Duodenal mucosa (tissue), 2 donors: ENCODE measurements at regions not wholly inside any gene's neighbourhood (a gene's known extent, or its start where the extent isn't known, plus 50 kb on each side); places are given as distances from the start of the nearest gene placed in this dataset.

ENCODE experiments used
- H3K27ac ChIP-seq: one replicate; pipeline ENCODE4 v1.7.0; 2013; ENCODE audit warnings: low read depth, low read length
- H3K27me3 ChIP-seq, 2 donors: one replicate each; pipeline ENCODE4 v1.7.0; 2013; ENCODE audit warnings: low read length in 2 of 2, control low read depth in 1 of 2; ENCODE audit not compliant: insufficient read depth in 2 of 2, control insufficient read depth in 1 of 2
- H3K36me3 ChIP-seq, 2 donors: one replicate each; pipeline ENCODE4 v1.7.0; 2013; ENCODE audit warnings: low read length in 2 of 2, control low read depth in 1 of 2; ENCODE audit not compliant: insufficient read depth in 2 of 2, control insufficient read depth in 1 of 2
- H3K4me1 ChIP-seq, 2 donors: one replicate each; pipeline ENCODE4 v1.7.0; 2013; ENCODE audit warnings: low read length in 2 of 2, control low read depth in 1 of 2; ENCODE audit not compliant: insufficient read depth in 2 of 2, control insufficient read depth in 1 of 2
- H3K4me3 ChIP-seq, 2 donors: one replicate each; pipeline ENCODE4 v1.7.0; 2013; ENCODE audit warnings: low read length in 2 of 2, low read depth in 1 of 2
- H3K9ac ChIP-seq, 2 donors: one replicate each; pipeline ENCODE4 v1.7.0; 2013; ENCODE audit warnings: low read length in 2 of 2, low read depth in 1 of 2
- H3K9me3 ChIP-seq, 2 donors: one replicate each; pipeline ENCODE4 v1.7.0; 2013; ENCODE audit warnings: low read length in 2 of 2, control low read depth in 1 of 2; ENCODE audit not compliant: control insufficient read depth in 1 of 2

DNA sequence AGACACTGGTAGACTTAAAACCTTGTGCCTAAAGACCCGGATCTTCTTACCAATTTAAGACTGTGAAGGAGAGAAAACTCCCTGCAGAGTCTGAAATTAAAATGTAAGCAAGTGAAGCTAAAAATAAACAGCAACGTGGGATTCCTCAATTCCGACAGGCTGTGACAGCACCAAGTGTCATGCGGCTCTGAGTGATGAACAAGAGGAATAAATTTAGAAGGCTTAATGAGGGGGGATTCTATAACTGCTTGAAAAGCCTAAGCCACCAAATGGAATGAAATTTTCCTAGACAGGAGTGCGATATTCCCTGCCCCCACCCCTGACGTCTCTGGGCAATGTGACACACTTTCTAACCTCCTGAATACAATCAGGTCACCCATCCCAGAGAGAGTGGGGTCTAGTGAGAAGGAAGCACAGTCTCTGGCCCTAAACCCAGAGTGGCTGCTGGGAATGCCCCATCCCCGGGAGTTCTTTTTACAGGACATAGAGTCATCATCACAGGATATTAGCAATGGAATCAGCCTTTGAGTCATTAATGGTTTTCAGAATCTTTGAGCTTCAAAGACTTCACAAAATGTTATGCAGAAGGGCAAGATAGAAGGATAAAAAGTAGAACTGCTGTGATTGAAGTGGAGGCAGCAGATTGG is 114.3 kb downstream of the EDEM1 start:
- Histone ChIP-seq H3K9me3 (no peaks in the 10 kb centered on the region), H3K27ac (no peak overlapping the region)

DNA sequence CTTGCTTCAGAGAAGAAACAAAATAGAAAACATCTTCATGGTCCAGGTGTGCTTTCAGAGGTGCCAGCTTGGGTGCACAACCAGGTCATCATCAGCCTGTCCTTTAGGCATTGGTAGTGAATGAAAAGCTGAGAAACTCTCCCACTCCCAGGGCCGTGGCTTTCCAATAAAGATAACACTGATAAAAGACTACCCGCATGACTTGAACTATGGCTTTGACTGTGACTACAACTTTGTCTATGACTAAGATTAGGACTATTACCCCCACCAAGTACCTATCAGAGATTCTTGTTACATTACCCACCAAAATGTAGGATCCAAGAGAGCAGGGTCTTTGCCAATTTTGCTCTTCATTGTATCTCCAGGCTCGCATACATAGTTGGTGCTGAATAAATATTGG is 115.2 kb downstream of the EDEM1 start:
- Histone ChIP-seq H3K36me3 (no peaks in the 10 kb centered on the region), H3K4me3 (no peak overlapping the region), H3K27me3 (no peaks in the 10 kb centered on the region), H3K27ac (no peak overlapping the region), H3K9me3 (no peaks in the 10 kb centered on the region), H3K4me1 (peaks cover 10 to 21% of the 10 kb centered on the region in 2 donors), H3K9ac (no peak overlapping the region)

More for the DNA sequence above, 114.3 kb downstream of the EDEM1 start:
- no peaks in the 10 kb centered on the region for H3K27me3 ChIP-seq
- H3K36me3 ChIP-seq: no peaks in the 10 kb centered on the region
- H3K4me3 ChIP-seq: no peak overlapping the region
- H3K4me1 ChIP-seq: peaks cover 10 to 21% of the 10 kb centered on the region in 2 donors
- no peak overlapping the region for H3K9ac ChIP-seq

DNA sequence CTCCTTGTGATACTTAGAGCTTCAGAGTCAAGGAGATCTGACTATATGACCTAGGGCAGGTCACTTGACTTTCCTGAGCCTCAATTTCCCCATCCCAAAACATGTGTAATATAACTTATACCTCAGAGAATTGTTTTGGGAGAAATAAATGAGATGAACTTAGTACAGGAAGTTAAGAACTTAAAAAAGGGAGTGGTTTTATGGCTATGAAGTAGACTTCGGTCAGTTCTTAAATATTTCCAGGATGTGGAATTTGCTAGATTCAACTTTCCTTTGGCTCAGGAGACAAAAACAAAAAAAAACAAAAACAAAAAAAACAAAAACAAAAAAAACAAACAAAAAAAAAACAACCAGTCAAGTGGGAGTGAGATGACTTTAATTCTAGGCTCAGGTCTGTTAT is 116.7 kb downstream of the EDEM1 start:
- no peaks in the 10 kb centered on the region for H3K9me3 ChIP-seq
- no peaks in the 10 kb centered on the region for H3K27me3 ChIP-seq
- no peaks in the 10 kb centered on the region for H3K36me3 ChIP-seq
- H3K4me1 ChIP-seq: peaks cover 10 to 24% of the 10 kb centered on the region in 2 donors
- H3K9ac ChIP-seq: no peak overlapping the region
- no peak overlapping the region for H3K27ac ChIP-seq
- H3K4me3 ChIP-seq: no peak overlapping the region

DNA sequence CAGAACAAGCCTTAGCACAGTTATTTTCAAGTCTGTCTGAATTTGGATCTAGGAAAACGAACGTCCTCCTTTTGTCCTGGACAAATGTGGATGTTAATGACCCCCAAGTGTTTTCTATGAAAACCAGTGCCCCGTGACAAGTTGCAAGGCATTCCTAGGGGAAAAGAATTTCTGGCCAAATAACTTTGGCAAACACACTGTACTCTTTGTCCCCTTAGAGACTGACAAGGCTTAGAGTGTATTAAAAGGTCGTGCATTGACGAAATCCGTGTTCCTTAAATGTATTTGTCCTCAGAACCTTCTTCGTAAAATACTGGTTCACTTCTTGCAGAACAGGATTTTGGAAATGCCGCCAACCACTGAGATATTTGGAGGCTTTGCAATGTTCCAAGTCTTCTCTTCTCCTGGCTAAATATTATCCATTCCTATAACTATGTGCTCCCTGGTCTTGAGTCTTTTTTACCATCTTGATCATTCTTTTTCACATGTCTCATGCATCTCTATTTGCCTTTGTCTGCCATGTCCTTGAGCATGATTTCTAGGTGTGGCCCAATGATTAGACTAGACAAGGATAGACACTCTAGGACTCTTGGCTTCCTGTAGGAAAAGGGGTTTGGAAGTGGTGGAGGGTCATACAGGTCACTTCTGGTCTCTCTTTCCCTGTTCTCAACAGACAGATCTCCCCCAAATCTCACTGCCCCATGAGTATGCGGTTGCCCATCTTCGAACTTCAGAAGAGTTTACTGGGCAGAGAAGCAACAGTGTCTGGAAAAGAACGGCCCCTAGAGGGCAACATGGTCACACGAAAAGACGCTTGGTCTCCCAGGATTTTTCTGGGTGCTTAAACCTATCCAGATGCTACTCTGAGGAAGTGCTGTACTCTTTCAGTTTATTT is 117.5 kb downstream of the EDEM1 start:
- H3K4me3 ChIP-seq: no peak overlapping the region
- H3K27ac ChIP-seq: no peak overlapping the region
- peaks cover 10 to 33% of the 10 kb centered on the region in 2 donors for H3K4me1 ChIP-seq
- no peak overlapping the region for H3K9ac ChIP-seq
- H3K27me3 ChIP-seq: no peaks in the 10 kb centered on the region
- no peaks in the 10 kb centered on the region for H3K9me3 ChIP-seq
- no peaks in the 10 kb centered on the region for H3K36me3 ChIP-seq

DNA sequence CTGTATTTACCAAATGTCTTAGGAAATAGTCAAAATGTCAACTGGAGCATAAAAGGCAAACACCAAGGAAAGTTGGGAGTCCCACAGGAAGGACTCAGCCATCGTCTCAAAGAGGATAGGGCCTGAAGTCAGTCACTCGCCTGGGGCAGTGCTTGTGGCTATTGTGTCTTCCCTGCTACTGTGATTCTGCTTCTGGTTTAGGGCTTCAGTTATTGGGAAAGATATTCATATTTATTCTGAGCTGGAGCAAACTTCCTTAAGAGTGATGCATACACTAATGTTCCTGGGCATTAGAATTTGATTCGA is 118.1 kb downstream of the EDEM1 start:
- H3K27ac ChIP-seq: no peak overlapping the region
- no peaks in the 10 kb centered on the region for H3K36me3 ChIP-seq

DNA sequence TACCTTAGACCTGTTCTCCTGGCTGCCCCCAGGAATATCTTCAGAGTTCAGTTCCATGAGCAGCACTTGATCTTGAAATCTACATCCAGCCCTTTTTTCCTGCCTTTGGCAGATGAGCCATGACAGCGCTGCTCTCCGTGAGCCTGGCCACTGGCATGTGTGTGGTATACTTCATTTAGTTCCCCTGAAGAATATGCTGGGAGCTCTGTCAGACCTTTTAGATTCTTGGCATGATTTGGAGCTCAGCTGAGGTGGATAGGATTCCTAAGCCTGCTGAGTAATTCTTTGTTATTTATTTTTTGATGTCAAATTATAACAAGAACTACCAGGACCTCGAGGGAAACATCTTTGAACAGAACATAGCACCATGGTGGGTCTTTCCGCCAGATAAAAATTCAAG is 121.7 kb downstream of the EDEM1 start:
- H3K9ac ChIP-seq: no peak overlapping the region
- no peak overlapping the region for H3K27ac ChIP-seq
- no peaks in the 10 kb centered on the region for H3K36me3 ChIP-seq
- no peaks in the 10 kb centered on the region for H3K9me3 ChIP-seq
- H3K27me3 ChIP-seq: no peaks in the 10 kb centered on the region
- H3K4me1 ChIP-seq: peaks cover 10 to 29% of the 10 kb centered on the region in 2 donors
- H3K4me3 ChIP-seq: no peak overlapping the region

More for the DNA sequence above, 118.1 kb downstream of the EDEM1 start:
- Histone ChIP-seq H3K4me3 (no peak overlapping the region), H3K9ac (no peak overlapping the region), H3K9me3 (no peaks in the 10 kb centered on the region), H3K4me1 (peaks cover 10 to 36% of the 10 kb centered on the region in 2 donors), H3K27me3 (no peaks in the 10 kb centered on the region)

DNA sequence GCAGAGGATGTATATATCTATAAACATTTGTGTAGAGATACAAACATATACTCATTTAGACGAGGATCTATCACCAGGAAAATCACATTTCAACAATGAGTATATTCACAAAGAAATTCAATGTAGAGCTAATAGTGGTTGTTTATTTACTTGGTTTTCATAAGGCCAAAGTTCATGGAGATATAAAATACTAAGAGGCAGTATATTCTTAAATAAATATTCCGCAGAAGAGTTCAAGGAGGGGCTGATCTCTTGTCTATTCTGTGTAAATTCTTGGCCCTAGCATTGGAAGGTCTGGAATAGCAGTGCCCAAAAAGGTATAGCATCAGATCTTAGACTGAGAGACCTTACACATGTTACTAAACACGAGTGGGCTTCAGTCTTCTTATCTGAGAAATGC is 122.1 kb downstream of the EDEM1 start:
- Histone ChIP-seq H3K9ac (no peak overlapping the region), H3K9me3 (no peaks in the 10 kb centered on the region), H3K27ac (no peak overlapping the region), H3K36me3 (no peaks in the 10 kb centered on the region), H3K4me3 (no peak overlapping the region), H3K4me1 (peaks cover 7 to 31% of the 10 kb centered on the region in 2 donors), H3K27me3 (no peaks in the 10 kb centered on the region)

DNA sequence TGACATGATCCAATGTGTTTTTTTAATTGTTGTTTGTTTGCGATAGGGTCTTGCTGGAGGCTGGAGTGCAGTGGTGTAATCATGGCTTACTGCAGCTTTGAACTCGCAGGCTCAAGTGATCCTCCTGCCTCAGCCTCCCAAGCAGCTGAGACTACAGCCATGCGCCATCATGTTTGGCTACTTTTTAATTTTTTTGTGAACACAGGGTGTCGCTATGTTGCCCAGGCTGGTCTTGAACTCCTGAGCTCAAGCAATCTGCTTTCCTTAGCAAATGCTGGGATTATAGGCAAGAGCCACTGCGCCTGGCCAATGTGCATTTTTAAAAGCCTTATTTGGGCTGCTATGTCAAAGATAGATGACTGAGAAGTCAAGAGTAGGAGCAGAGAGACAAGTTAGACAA is 123.0 kb downstream of the EDEM1 start:
- H3K27ac ChIP-seq: no peak overlapping the region
- H3K27me3 ChIP-seq: no peaks in the 10 kb centered on the region
- no peak overlapping the region for H3K9ac ChIP-seq
- H3K9me3 ChIP-seq: no peaks in the 10 kb centered on the region
- H3K4me3 ChIP-seq: no peak overlapping the region
- H3K4me1 ChIP-seq: peaks cover 3 to 29% of the 10 kb centered on the region in 2 donors
- no peaks in the 10 kb centered on the region for H3K36me3 ChIP-seq

DNA sequence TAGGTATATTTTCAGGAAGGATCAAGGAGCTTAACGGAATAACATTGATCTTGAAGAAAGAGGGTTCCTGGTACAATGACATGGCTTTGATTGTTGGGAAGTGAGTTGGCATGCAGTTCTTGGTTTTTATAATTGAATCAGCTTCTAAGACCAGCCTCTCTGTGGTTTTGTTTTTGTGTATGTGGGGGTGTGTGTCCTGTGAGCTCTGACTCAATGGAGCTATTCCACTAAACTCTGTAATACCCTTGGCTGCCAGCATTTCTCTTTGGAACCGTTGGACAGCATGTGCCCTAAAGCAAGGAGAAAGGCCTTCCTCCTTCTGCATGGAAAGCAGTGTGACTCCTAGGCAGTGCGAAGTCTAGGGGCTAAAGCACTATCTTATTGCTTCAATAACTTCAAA is 124.8 kb downstream of the EDEM1 start:
- H3K4me1 ChIP-seq: peaks cover 3 to 29% of the 10 kb centered on the region in 2 donors
- no peaks in the 10 kb centered on the region for H3K36me3 ChIP-seq
- no peak overlapping the region for H3K27ac ChIP-seq

DNA sequence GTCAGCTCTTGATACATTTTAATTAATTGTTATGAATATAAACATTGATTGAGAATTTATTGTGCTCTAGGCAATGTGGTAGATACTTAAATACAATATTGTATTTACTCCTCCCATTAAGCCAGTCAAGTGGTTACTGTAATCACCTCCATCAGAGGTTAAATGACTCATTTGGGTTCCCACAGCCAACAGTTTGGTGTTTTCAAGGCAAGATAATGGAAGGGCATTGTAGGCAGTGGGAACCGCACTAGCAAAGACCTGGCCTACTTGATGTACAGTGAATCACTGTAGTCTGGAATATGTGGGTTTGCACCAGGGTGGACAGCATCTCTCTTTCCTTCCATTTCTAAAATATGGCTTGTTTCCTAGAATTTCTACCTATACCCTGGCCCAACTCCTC is 127.4 kb downstream of the EDEM1 start:
- Histone ChIP-seq H3K36me3 (no peaks in the 10 kb centered on the region), H3K27ac (no peak overlapping the region), H3K4me1 (peaks cover 3 to 19% of the 10 kb centered on the region in 2 donors), H3K4me3 (no peak overlapping the region), H3K27me3 (no peaks in the 10 kb centered on the region), H3K9ac (no peak overlapping the region), H3K9me3 (no peaks in the 10 kb centered on the region)

More for the DNA sequence above, 124.8 kb downstream of the EDEM1 start:
- Histone ChIP-seq H3K4me3 (no peak overlapping the region), H3K27me3 (no peaks in the 10 kb centered on the region), H3K9ac (no peak overlapping the region), H3K9me3 (no peaks in the 10 kb centered on the region)
